ENCODE measurements at regions not wholly inside any gene's neighbourhood (a gene's known extent, or its start where the extent isn't known, plus 50 kb on each side); places are given as distances from the start of the nearest gene placed in this dataset.

DNA sequence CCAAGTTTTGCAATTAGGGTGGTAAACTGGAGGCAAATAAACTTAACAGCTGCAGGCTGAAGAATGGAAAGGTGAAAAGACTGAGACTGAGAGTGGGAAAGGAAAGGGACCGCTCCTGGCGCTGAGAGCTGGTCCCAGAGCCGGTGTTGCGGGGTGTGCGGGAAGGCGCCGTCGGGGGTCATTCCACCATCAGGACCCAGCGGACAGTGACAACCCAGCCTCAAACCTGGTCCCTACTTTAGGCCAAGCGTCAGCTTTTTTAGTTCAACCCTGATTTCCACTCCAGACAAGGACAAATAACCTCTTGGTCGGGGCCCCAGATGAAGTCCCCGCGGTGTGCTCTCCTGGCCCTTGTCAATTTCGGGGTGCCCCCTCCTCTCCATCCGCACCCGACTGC lies 145.8 kb upstream of the ETS2 start:
- no peak for DNase-seq (ENCODE audit: low spot score)

GRCh38 chr21:38660333-38661196 lies 145.2 kb upstream of the ETS2 start:
- peak; percentile 77 for DNase-seq (ENCODE audit: low spot score)

DNA sequence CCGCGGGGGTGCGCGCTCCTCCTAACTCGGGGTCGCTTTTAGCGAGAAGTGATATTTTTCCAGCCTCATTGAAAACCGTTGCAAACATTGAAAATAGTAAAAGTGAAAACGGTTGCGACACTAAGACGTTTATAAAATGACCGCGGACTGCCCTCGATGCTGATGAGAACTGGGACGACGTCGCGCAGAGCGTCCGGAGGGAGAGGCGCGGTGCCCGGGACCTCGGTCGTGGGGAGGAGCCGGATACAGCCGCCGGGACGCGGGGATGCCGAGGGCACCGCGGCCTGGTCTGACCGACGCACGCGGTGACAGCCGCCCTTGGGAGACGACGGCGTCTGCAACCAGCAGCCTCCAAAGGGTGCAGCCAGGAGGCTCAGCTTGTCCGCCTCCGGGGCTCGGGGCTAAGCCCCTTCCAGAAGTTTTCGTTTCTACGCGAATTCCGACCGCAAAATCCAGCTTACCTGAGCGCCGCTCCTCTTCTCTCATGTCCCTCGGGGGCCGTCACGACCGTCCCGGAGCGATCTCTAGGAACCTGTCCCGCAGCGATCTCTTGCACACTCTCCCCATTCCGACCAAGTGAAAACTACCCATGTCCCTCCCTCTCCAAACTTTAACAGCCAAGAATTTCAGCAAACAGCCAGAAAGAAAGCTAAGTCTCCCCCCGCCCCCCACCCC lies 144.4 kb upstream of the ETS2 start:
- peak; percentile 55 for DNase-seq (ENCODE audit: low spot score)

DNA sequence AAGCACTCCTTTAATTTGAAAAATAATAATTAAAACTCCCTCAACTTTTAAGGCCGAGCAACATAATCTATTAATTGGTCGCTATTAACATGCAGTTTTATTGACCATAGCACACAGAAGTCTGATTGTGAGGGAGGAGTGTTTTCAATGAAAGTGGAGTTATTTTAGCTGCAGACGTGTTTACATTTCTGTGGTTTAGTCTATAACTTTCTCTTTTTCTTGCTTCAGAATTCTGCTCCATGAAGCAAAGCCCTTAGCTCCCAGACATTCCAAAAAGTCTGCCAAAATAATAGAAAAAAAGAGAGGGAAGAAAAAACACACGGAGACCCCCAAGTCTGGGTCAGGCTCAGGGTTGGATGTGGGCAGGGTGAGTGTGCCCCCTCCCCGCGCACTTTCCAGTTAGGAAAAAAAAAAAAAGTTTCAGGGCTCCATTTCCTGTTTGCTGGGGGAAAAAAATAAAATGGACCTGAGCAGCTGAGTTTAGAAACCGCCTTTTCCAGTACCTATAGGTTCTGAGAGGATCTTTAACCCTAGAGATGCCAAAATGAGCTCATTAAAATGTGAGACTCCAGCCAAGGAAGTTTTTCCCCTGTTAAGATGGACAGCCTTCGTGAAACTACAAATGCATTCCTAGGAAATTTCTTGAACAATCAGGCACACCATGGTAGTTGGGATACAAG lies 143.7 kb upstream of the ETS2 start:
- no peak for DNase-seq (ENCODE audit: low spot score)

DNA sequence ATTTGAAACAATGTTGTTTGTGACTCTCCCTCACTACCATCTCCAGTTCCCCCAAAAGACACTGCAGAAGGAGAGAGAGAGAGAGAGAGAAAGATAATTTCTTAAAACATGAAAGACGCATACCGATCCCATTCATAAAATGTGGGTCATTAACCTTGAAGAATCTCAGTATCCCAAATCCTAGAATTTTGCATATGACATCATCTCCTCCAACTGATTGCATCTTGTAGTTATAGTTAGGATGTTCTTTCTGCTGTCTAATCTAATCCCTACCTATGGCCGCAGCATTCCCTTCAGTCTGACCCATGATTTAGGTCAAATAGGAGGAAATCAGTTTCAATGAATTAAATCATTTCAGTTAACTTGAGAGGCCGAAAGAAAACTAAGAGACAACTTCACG lies 142.4 kb upstream of the ETS2 start:
- no peak for DNase-seq (ENCODE audit: low spot score)

- peak; percentile 64 for DNase-seq (ENCODE audit: low spot score)
Measured at GRCh38 chr21:38664315-38664714, 141.4 kb upstream of the ETS2 start.

GRCh38 chr21:38664841-38665240 lies 140.9 kb upstream of the ETS2 start:
- DNase-seq (ENCODE audit: low spot score) = no peak

DNA sequence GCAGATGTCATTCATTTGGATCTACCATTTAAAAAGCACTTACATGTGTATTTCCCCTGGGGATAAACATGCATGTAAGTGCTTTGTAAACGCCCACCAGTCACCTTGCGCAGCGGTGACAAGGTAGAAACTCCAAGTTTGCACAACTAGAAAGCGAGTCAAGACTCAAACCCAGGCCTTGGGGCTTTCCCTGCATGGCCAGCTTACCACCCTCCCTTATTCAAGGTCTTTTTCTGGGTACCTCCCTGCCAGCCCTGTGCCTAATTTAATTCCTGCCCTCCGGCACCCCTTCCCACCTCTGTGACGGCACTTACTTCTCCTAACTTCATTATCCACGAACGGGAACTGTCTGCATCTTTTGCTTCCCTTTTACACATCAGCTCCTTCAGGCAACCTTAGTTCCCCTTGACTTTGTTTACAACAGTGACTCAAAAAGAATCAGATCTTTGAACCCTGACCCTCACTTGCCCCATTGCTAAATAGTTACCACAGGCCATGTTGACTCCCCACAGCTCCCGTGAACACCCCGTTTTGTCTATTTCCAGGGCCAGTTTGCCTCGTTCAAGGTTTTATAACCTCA lies 138.3 kb upstream of the ETS2 start:
- DNase-seq (ENCODE audit: low spot score) = no peak

- no peak for DNase-seq (ENCODE audit: low spot score)
Measured at GRCh38 chr21:38668067-38668466, 137.7 kb upstream of the ETS2 start.

DNA sequence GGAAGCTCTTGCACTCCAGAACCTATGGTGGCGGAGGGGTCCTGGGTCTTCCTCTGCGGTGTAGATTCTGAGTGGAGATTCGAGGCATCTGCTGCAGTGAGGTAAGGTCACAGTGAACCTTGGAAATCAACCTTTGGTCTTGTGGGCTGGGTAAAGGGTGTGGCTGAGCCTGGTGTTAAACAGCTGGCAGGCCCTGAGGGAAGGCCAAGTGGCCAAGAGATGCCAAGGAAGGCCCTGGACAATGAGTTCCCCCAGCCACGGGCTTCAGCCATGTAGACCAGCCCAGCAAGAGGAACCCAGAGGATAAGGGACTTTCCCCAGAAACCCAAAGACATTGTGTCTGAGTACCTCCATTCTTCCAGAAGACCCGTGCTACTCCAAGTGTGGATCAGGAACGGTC lies 137.2 kb upstream of the ETS2 start:
- DNase-seq (ENCODE audit: low spot score) = no peak

DNA sequence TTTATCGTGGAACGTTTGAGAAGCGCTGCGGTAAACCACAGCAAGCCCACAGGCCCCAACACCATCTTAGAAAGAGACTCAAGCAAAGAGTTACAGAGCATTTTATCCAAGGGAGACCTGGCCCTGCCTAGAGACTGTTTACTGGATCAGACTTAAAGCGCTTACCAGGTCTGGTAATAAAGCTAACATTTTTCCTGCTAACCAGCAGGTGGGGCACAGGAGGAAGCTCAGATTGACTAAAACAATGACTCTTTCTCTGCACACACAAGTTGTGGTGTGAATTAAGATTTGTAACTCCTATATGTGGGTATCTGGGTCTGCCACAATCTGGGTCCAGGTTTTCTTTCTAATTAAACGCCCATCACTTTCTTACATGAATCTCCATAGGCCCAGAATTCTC lies 136.5 kb upstream of the ETS2 start:
- peak; percentile 40 for DNase-seq (ENCODE audit: low spot score)

DNA sequence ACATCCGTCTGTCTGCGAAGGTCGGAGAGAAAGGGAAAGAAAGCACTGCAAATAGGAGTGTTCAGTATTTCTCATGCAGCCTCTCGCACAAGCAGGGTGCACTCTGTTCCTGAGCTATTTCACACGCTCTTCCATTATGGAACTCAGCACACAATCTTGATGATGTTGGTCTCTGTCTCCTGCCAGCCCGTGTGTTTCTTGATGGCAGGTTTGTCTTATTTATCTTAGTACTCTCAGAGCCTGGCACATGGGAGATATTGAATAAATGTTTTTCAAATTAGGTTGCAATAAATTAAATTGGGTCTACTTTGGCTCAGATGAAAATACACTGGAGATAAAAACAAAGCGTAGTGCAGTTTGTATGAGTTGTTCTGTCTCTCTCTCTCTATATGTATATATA lies 134.9 kb upstream of the ETS2 start:
- no peak for DNase-seq (ENCODE audit: low spot score)

DNA sequence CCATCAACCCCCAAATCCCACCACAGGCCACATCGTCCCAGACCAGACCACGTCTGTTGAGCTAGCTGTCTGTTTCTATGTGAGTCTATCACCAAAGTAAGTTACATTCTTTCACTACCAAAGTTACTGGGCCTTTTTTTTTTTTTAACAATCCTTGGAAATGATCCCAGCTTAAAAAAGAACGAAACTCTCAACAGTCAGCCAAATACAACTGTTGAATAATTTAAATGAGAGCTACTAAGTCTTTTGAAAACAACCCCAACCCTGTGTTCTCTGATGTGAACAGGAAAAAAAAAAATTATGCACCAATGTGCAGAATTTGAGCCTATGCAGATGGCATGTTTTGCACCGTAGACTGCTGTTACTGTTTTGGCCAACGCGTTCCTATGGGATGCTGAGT lies 134.0 kb upstream of the ETS2 start:
- DNase-seq (ENCODE audit: low spot score) = no peak

DNA sequence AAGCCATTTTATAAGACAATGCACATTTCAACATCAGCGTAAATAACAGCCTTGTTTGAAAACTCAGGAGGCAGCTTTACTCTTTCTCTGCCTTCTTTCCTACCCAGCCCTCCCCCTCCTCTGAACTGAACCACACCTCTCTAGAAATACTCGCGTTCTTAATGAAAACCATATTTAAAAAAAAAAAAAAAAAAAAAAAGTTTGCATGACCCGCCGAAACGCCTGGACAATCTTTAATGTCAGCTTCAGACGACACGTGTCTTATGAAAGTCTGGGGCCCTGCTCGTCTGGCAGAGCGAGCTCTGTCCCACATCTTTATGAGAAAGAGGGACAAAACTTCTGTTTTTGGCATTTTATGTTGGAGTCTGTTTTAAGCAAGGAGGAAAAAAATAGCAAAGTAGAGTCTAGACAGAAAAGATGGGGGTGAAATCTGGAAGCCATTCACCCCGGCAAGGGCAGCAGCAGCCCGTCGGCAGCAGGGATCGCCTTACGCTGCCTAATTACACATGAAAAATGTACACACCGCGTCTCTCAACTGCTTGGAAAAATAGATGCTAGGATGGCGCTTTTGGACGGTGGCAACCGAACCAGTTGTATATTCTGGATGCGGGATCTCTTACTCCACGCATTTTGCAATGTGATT lies 130.4 kb upstream of the ETS2 start:
- no peak for DNase-seq (ENCODE audit: low spot score)

DNA sequence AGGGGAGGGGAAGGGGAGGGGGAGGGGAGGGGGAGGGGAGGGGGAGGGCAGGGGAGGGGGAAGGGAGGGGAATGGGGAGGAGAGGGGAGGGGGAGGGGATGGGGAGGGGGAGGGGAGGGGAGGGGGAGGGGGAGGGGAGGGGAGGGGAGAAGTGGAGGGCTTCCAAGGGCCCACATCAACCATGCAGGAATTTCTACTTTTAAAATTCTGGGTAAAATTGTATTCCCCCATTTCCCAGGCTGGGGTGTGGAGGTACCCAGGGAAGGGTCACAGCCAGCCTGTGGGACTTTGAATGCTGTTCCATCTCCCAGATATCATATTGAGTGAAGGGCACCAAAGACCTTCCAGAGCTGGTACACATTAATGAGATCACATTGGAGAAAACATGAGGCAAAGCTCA lies 126.9 kb upstream of the ETS2 start:
- no peak for DNase-seq (ENCODE audit: low spot score)

- DNase-seq (ENCODE audit: low spot score) = no peak
Measured at GRCh38 chr21:38679534-38679933, 126.2 kb upstream of the ETS2 start.

DNA sequence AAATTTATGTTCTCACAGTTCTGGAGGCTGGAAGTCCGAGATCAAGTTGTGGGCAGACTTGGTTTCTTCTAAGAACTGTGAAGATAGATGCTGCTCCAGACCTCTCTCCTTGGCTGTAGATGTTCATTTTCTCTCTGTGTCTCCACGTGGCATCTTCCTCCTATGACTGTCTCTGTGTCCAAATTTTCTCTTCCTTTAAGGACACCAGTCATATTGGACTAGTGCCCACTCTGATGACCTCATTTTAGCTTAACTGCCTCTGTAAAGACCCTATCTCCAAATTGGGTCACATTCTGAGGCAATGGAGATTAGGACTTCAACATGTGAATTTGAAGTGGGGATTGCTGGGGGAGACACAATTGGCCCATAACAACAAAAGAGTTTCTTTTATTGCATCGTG lies 125.3 kb upstream of the ETS2 start:
- no peak for DNase-seq (ENCODE audit: low spot score)

GRCh38 chr21:38683222-38683621 lies 122.5 kb upstream of the ETS2 start:
- no peak for DNase-seq (ENCODE audit: low spot score)

DNA sequence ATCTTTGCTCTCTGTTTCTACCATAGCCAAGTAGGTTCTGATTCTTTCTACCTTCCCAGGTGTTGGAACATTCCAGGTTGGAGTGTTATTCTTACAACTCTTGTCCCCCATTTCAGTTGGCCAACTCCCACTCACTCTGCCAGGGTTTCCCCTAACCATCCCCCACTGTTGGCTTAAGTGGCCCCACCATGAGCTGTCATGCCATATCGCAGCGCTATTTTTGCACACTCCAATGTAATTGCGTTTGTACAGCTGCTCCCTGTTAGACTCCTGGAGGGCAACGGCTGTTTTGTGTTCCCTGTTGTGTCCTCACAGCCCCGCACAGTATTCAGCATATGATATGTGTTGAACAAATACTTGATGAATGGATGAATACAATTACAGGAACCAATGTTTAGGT lies 117.7 kb upstream of the ETS2 start:
- DNase-seq (ENCODE audit: low spot score) = no peak

GRCh38 chr21:38691631-38692030 lies 114.1 kb upstream of the ETS2 start:
- no peak for DNase-seq (ENCODE audit: low spot score)

GRCh38 chr21:38696579-38696978 lies 109.2 kb upstream of the ETS2 start:
- no peak for DNase-seq (ENCODE audit: low spot score)

DNA sequence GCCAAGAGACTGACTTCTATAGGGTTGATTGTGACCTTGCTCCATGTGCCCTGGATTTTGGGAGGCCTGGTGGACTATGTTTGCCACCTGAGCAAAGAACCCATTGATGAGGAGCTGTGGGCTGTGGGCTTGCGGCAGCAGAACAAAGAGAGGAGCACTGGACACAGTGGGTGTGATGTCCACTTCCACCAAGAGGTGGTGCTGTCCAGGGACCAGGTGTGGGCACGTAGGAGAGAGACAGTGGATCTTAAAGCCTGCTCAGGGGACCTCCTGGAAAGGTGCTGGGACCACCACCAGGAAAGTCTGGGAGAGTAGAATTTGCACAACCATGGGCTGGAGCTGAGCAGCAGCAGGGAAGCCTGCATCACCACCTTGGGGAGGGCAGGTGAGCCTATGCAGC lies 106.7 kb upstream of the ETS2 start:
- peak; percentile 53 for DNase-seq (ENCODE audit: low spot score)
